Choroid plexus epithelial cell (primary cell): ENCODE measurements at regions not wholly inside any gene's neighbourhood (a gene's known extent, or its start where the extent isn't known, plus 50 kb on each side); places are given as distances from the start of the nearest gene placed in this dataset.

Source experiments
- DNase-seq: peaks from one replicate; pipeline ENCODE4 v3.0.0-alpha.2; 2010; ENCODE audit warnings: low read depth
- H3K4me3 ChIP-seq: 2 replicates; pipeline ENCODE4 v1.5.1; 2011; ENCODE audit warnings: low read depth, mild to moderate bottlenecking, control low read depth, low read length, moderate library complexity
- CTCF ChIP-seq: conservative IDR thresholded peaks from 2 replicates; pipeline ENCODE4 v1.5.1; 2011; ENCODE audit warnings: low read depth, mild to moderate bottlenecking, control low read depth, inconsistent platforms, low read length, moderate library complexity

- DNase-seq, result no peak
- H3K4me3 ChIP-seq, result no peak overlapping the region
- no peak for TF ChIP-seq CTCF
Measured at GRCh38 chrX:131595120-131595519, 51.2 kb downstream of the OR13H1 start.

- no peak for TF ChIP-seq CTCF
- DNase-seq, result no peak
- no peak overlapping the region for H3K4me3 ChIP-seq
Measured at GRCh38 chrX:131607792-131608369, 64.0 kb downstream of the OR13H1 start.

GRCh38 chrX:131609480-131609879 is 65.6 kb downstream of the OR13H1 start:
- no peak for TF ChIP-seq CTCF
- no peak overlapping the region for H3K4me3 ChIP-seq
- no peak for DNase-seq

- DNase-seq, result no peak
- TF ChIP-seq CTCF, result no peak
- no peak overlapping the region for H3K4me3 ChIP-seq
Measured at GRCh38 chrX:131613260-131613659, 69.4 kb downstream of the OR13H1 start.

- no peak for DNase-seq
- TF ChIP-seq CTCF, result no peak
- H3K4me3 ChIP-seq, result no peak overlapping the region
Measured at GRCh38 chrX:131614241-131614640, 70.4 kb downstream of the OR13H1 start.

GRCh38 chrX:131617182-131617581 is 73.3 kb downstream of the OR13H1 start:
- TF ChIP-seq CTCF, result no peak
- H3K4me3 ChIP-seq, result no peak overlapping the region
- no peak for DNase-seq

GRCh38 chrX:131621650-131622049 is 77.8 kb downstream of the OR13H1 start:
- H3K4me3 ChIP-seq, result no peak overlapping the region
- TF ChIP-seq CTCF, result no peak
- no peak for DNase-seq
